GM23248 (cell line): ENCODE measurements at regions not wholly inside any gene's neighbourhood (a gene's known extent, or its start where the extent isn't known, plus 50 kb on each side); places are given as distances from the start of the nearest gene placed in this dataset.

ENCODE experiments used
- DNase-seq: peaks from one replicate; pipeline ENCODE4 v3.0.0-alpha.2; 2015
- H2AFZ ChIP-seq: fragments of 200-600 bp; sonication (generic); 2 replicates; pipeline ENCODE4 v1.6.1; 2016; ENCODE audit warnings: antibody characterized with exemption
- H3F3A ChIP-seq: fragments of 200-600 bp; sonication (generic); 2 replicates; pipeline ENCODE4 v1.6.1; 2016; ENCODE audit warnings: mild to moderate bottlenecking, antibody characterized with exemption, mixed run types; ENCODE audit not compliant: insufficient read depth
- H3K27ac ChIP-seq: fragments of 200-600 bp; sonication (generic); 2 replicates; pipeline ENCODE4 v1.5.1; 2016; ENCODE audit warnings: mild to moderate bottlenecking
- H3K27me3 ChIP-seq: fragments of 200-600 bp; sonication (generic); replicated peaks from 2 replicates; pipeline ENCODE4 v1.6.1; 2016; ENCODE audit warnings: mild to moderate bottlenecking; ENCODE audit not compliant: insufficient read depth
- H3K36me3 ChIP-seq: fragments of 200-600 bp; sonication (generic); 2 replicates; pipeline ENCODE4 v1.6.1; 2016; ENCODE audit warnings: low read depth, mild to moderate bottlenecking
- H3K4me1 ChIP-seq: fragments of 200-600 bp; sonication (generic); 2 replicates; pipeline ENCODE4 v1.6.1; 2016; ENCODE audit warnings: mild to moderate bottlenecking; ENCODE audit not compliant: insufficient read depth
- H3K4me2 ChIP-seq: fragments of 200-600 bp; sonication (generic); one replicate; pipeline ENCODE4 v1.6.1; 2016; ENCODE audit warnings: mild to moderate bottlenecking; ENCODE audit not compliant: unreplicated experiment
- H3K4me3 ChIP-seq: fragments of 200-600 bp; sonication (generic); 2 replicates; pipeline ENCODE4 v1.5.1; 2016; ENCODE audit warnings: mild to moderate bottlenecking
- H3K79me2 ChIP-seq: fragments of 200-600 bp; sonication (generic); 2 replicates; pipeline ENCODE4 v1.6.1; 2016; ENCODE audit warnings: mild to moderate bottlenecking; ENCODE audit not compliant: insufficient read depth
- H3K9ac ChIP-seq: fragments of 200-600 bp; sonication (generic); 2 replicates; pipeline ENCODE4 v1.6.1; 2016; ENCODE audit warnings: mild to moderate bottlenecking
- H3K9me2 ChIP-seq: fragments of 200-600 bp; sonication (generic); 2 replicates; pipeline ENCODE4 v1.6.1; 2016; ENCODE audit warnings: mixed run types, mild to moderate bottlenecking, moderate library complexity; ENCODE audit not compliant: insufficient read depth
- H3K9me3 ChIP-seq: fragments of 200-600 bp; sonication (generic); one replicate; pipeline ENCODE4 v1.6.1; 2017; ENCODE audit warnings: low read depth
- H4K20me1 ChIP-seq: fragments of 200-600 bp; sonication (generic); 2 replicates; pipeline ENCODE4 v1.6.0; 2016; ENCODE audit not compliant: insufficient read depth
- EZH2 ChIP-seq: fragments of 200-600 bp; sonication (generic); IDR thresholded peaks from 2 replicates; pipeline ENCODE4 v1.6.1; 2018; ENCODE audit warnings: antibody characterized with exemption, mild to moderate bottlenecking; ENCODE audit not compliant: insufficient read depth, poor library complexity, severe bottlenecking
- EZH2phosphoT487 ChIP-seq: fragments of 200-600 bp; sonication (generic); IDR thresholded peaks from 2 replicates; pipeline ENCODE4 v1.6.1; 2018; ENCODE audit warnings: antibody characterized with exemption, moderate library complexity, mild to moderate bottlenecking, low read depth; ENCODE audit not compliant: insufficient read depth
- WGBS, 2 experiments: methylation state at CpG; one replicate each; pipeline ENCODE4 v1.1.6; 2015 to 2017; ENCODE audit warnings: low lambda C conversion rate in 2 of 2, low coverage in 1 of 2; ENCODE audit errors: missing lambda C conversion rate in 2 of 2; 5-methylcytosine and 5-hydroxymethylcytosine counted together
- in situ Hi-C: fragments of 300-500 bp; cut with MboI; formaldehyde crosslinking; loops from 2 replicates; pipeline ENCODE4 v1.15.0; 2020

DNA sequence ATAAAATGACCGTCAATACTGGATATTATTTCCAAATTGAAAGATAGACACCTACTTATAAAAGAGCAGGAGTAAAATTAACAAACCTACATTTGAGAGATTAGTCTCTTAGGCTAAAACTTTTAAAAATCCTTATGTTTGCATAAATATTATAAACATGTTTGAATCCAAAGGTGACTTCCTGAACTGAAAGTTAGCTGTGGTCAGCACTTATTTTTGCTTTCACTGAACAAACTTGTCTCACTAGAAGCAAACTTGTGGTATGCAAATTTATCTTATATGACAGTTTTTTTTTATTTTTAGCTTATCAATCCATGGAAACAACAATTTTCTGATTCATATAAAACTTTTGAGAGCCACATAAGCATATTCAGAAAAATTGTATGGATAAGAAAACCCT is 502.6 kb upstream of the COX7C start:
- Histone ChIP-seq H3K9me3 (no peaks in the 10 kb centered on the region), H4K20me1 (no peaks in the 10 kb centered on the region), H3K9me2 (no peaks in the 10 kb centered on the region), H3K4me3 (no peak overlapping the region), H3K36me3 (no peaks in the 10 kb centered on the region), H3K4me1 (no peaks in the 10 kb centered on the region), H3K79me2 (no peaks in the 10 kb centered on the region), H2AFZ (no peak overlapping the region), H3K9ac (no peak overlapping the region), H3F3A (no peaks in the 10 kb centered on the region), H3K27me3 (no peaks in the 10 kb centered on the region), H3K27ac (no peak overlapping the region), H3K4me2 (no peak overlapping the region)
- in situ Hi-C loops, result no loop called here
- 15 to 26% methylated on average over 1 of the region's 1 CpG for WGBS, 2 experiments
- DNase-seq, result no peak
- TF ChIP-seq EZH2phosphoT487, result no peak
- no peak for TF ChIP-seq EZH2

GRCh38 chr5:86118542-86118941 is 499.2 kb upstream of the COX7C start:
- in situ Hi-C loops, result no loop called here
- WGBS, 2 experiments, result 9 to 12% methylated on average over 1 of the region's 1 CpG
- Histone ChIP-seq H2AFZ (no peak overlapping the region), H3K27me3 (no peaks in the 10 kb centered on the region), H3K79me2 (no peaks in the 10 kb centered on the region), H3K27ac (no peak overlapping the region), H3K4me3 (no peak overlapping the region), H3K4me1 (no peaks in the 10 kb centered on the region), H3K36me3 (no peaks in the 10 kb centered on the region), H3K4me2 (no peak overlapping the region), H3K9ac (no peak overlapping the region), H4K20me1 (no peaks in the 10 kb centered on the region), H3F3A (no peaks in the 10 kb centered on the region), H3K9me2 (no peaks in the 10 kb centered on the region), H3K9me3 (no peaks in the 10 kb centered on the region)
- no peak for TF ChIP-seq EZH2
- TF ChIP-seq EZH2phosphoT487, result no peak
- DNase-seq, result no peak

DNA sequence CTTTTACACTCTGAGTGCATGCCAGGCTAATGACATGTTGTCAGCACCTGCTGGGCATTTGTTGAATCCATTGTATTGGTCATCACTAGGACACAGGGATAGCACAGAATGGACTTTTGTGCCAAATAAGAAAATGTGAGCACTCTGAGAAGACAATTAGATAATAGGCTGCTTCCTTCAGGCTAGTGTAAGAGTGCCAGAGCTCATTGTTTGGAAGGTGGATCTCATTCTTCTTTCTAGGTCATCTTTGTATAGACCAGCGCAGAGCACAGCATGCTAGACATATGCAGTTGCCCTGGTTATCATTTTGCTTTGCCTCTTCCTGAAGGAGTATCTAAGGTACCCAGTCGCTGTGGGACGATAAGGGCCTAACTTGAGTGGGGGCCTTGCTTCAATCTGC is 493.4 kb upstream of the COX7C start:
- no peaks in the 10 kb centered on the region for H4K20me1 ChIP-seq
- no peaks in the 10 kb centered on the region for H3K9me2 ChIP-seq
- no peak overlapping the region for H3K4me3 ChIP-seq
- no peaks in the 10 kb centered on the region for H3K36me3 ChIP-seq
- H3K27me3 ChIP-seq, result no peaks in the 10 kb centered on the region
- WGBS, 2 experiments, result 25 to 41% methylated on average over 3 of the region's 3 CpGs
- no peak overlapping the region for H3K27ac ChIP-seq
- in situ Hi-C loops, result no loop called here
- H3K4me1 ChIP-seq, result no peaks in the 10 kb centered on the region
- H2AFZ ChIP-seq, result no peak overlapping the region
- TF ChIP-seq EZH2 (no peak), EZH2phosphoT487 (no peak)
- no peak overlapping the region for H3K9ac ChIP-seq
- no peak for DNase-seq
- no peaks in the 10 kb centered on the region for H3K79me2 ChIP-seq
- no peaks in the 10 kb centered on the region for H3F3A ChIP-seq
- H3K4me2 ChIP-seq, result no peak overlapping the region
- no peaks in the 10 kb centered on the region for H3K9me3 ChIP-seq

GRCh38 chr5:86125731-86126601 is 491.8 kb upstream of the COX7C start:
- Histone ChIP-seq H3K9me2 (no peaks in the 10 kb centered on the region), H3K79me2 (no peaks in the 10 kb centered on the region), H2AFZ (no peak overlapping the region), H4K20me1 (no peaks in the 10 kb centered on the region), H3K4me2 (no peak overlapping the region), H3K4me1 (no peaks in the 10 kb centered on the region), H3K4me3 (no peak overlapping the region), H3K36me3 (no peaks in the 10 kb centered on the region), H3K9me3 (no peaks in the 10 kb centered on the region), H3K27ac (no peak overlapping the region), H3K9ac (no peak overlapping the region), H3F3A (no peaks in the 10 kb centered on the region), H3K27me3 (no peaks in the 10 kb centered on the region)
- in situ Hi-C loops, result no loop called here
- no peak for DNase-seq
- WGBS, 2 experiments, result 10 to 11% methylated on average over 2 of the region's 2 CpGs
- TF ChIP-seq EZH2phosphoT487 (no peak), EZH2 (no peak)
